Right ventricle myocardium inferior (tissue), 1 donor: ENCODE measurements at regions not wholly inside any gene's neighbourhood (a gene's known extent, or its start where the extent isn't known, plus 50 kb on each side); places are given as distances from the start of the nearest gene placed in this dataset.

Experiments used
- ATAC-seq: fragments of 200-7000 bp; cut with Tn5 transposase; one replicate; pipeline ENCODE4 v1.9.1; 2020; ENCODE audit warnings: mild to moderate bottlenecking, moderate library complexity
- DNase-seq: peaks from one replicate; pipeline ENCODE4 v3.0.0; 2021; ENCODE audit errors: missing footprints
- intact Hi-C: fragments of 100-400 bp; cut with DNase I; formaldehyde crosslinking; loops from one replicate; pipeline ENCODE4 v1.11.0; 2022
- donor health status: DM: no; HTN: yes; CAD: no; lungs with severe emphysema.

DNA sequence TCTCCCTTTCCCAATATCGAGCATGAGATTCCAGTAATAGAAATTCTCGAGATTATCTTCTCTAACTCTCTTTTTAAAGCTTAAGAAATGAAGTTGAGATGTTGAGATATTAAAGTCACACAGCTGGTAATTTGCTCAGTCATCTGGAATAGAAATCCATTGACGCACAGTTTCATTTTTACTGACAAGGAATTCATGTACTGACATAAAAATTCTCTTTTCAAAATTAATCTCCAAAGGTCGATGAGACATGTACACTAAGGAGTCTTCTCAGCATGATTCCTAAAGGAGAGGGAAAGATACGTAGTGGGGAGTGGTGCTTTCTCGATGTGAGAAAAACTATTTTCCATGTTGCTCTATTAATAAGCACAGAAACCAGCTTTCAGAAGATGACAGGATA lies 1639.5 kb upstream of the MIR17HG start:
- DNase-seq = no peak
- ATAC-seq = no peak
- intact Hi-C loops = no loop called here

DNA sequence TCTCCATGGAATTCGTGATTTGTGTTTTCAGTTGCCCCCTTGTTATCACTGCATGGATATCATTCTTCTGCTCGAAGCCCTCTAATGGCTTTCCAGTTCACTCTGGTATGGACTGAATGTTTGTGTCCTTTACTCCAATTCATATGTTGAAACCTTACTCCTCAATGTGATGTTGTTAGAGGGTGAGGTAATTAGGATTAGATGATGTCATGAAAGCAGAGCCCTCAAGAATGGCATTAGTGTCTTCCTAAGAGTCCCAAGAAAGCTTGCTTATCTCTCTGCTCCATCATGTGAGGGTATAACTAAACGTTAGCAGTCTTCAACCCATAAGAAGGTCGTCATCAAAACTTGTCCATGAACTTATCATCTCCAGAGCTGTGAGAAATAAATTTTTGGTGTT lies 1626.3 kb upstream of the MIR17HG start:
- ATAC-seq = no peak
- no peak for DNase-seq
- intact Hi-C loops = no loop called here

DNA sequence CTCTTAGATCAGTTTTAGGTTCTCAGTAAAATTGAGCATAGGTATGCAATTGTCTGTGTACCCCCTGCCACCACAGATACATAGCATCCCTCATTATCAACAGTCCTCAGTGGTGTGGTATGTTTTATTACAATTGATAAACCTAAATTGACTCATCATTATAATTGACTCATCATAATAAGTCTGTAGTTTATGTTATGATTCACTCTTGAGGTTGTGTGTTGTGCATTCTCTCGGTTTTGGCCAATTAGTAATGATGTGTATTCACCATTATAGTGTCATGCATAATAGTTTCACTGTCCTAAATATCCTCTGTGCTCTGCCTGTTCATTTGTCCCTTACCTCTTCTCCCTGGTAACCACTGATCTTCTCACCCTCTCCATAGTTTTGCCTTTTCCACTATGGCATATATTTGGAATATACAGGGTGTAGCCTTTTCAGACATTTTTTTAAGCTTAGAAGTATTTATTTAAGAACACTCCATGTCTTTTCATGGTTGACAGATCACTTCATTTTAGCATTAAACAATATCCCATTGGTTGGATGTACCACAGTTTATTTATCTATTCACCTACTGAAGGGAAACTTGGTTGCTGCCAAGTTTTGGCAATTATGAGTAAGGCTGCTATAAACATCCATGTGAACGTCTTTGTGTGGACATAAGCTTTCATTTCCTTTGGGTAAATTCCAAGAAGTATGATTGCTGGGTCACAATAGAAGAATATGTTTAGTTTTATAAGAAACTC lies 1620.6 kb upstream of the MIR17HG start:
- no peak for ATAC-seq
- intact Hi-C loops = no loop called here

DNA sequence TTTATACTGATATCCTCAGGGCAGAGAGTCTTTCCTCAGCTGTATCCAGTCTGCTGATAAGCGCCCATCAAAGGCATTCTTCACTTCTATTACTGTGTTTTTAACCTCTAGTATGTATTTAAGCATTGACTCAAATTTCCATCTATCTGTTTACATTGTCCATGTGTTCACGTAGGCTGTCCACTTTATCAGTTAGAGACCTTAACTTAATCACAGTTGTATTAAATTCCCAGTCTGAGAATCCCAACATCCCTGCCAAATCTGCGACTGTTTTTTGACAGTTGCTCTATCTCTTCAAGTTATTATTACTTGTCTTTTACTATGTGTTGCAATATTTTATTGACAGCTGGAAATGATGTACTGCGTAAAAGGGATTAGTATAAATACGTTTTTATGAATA lies 1613.7 kb upstream of the MIR17HG start:
- intact Hi-C loops = no loop called here
- ATAC-seq (no peak), DNase-seq (no peak)

More for the DNA sequence above, 1620.6 kb upstream of the MIR17HG start:
- DNase-seq = no peak

DNA sequence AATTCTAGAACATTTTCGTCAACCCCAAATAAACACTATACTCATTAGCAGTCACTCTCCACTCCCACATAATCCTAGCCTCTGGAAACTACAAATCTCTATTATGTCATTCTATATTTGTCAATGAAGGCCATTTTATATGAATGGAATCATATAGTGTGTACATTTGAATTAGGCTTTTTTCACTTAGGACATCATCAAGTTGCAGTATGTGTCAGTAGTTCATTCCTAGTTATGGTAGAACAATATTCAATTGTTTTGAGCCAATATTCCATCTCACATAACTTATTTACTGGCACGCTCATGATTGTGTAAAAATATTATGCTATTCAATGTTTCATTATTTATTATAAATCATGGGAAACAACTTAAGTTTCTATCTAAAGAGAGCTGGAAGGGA lies 1610.4 kb upstream of the MIR17HG start:
- no peak for ATAC-seq
- DNase-seq = no peak
- intact Hi-C loops = no loop called here

DNA sequence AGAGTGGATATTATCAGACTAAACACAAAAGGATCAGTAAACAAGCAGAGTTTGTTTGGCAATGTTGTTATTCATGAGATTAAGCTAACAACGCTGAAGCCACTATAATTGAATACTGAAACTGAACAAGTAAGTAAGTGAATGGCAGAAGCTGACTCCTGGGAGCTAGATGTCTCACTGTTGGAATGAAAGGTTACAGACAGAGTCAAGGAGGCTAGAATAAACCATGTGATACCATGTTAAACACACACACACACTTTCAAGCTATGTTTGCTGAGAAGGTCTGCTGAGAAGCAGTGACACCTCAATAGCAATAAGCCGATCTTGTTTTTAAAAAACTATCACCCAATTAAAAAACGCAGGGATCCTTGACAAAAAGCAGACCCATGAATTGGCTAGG lies 1609.4 kb upstream of the MIR17HG start:
- DNase-seq (no peak), ATAC-seq (no peak)
- intact Hi-C loops = no loop called here

DNA sequence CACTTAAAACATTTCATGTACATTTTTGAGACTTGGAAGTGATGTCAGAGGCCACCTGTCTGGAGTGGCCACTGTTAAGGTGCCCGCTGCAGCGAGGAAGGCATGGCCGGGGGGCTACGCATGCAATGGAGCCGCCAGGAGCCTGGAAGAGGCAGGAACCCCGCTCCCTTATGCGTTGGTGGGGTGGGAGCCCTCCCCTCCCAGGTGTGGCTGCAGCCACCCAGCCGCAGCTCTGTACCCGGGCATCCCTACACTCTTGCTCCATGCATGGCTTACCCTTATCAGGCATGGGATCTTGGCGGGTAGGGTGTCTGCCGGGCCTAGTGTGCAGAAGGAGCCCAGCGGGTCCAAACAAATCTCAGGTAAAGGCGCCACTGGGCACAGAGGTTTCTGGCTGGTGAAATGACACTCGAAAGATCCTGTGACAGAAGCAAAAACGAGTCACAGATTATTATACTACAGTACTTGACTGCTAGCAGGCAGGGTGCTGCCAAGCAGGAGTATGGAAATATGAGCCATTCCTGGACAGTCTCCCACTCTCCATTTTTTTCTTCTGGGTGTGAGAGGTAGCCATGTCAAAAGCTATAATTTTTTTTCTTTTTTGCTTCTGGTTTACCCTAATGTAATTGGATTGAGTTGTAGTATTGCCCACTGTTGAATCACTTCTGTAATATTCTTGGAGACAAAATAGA lies 1606.3 kb upstream of the MIR17HG start:
- DNase-seq = no peak
- no peak for ATAC-seq
- intact Hi-C loops = no loop called here

DNA sequence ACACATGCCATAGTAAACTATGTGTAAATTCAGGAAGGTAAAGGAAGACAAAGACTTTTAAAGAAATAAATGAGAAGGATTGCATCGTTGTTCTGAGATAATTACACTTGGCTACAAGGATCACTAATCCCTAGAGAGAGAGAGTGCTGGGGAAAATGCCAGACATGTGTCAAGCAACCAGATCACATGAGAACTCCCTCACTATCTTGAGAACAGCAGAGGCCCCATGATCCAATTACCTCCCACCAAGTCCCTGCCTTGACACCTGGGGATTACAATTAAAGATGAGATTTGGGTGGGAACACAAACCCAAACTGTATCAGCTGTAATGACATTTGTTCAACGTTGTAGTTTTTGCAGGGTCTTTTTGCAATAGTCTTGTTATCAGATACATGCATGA lies 1600.9 kb upstream of the MIR17HG start:
- intact Hi-C loops = no loop called here
- DNase-seq (no peak), ATAC-seq (no peak)

DNA sequence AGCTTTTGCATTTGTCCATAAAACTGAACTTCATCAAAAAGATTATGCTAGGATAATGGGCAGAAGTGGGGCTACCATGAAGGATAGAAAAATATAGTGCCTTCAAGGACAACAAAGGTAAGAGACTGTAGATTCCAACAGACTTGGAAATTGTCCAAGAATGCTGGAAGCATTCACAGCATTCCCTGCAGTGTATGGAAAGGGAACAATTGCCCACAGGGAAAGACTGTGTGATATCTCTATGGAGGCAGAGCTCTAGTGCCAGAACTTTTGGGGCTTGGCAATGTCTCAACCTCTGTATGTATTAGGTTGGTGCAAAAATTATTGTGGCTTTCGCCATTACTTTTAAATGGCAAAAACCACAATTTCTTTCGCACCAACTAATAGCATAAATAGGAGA lies 1598.8 kb upstream of the MIR17HG start:
- ATAC-seq = no peak
- DNase-seq = no peak
- intact Hi-C loops = no loop called here

DNA sequence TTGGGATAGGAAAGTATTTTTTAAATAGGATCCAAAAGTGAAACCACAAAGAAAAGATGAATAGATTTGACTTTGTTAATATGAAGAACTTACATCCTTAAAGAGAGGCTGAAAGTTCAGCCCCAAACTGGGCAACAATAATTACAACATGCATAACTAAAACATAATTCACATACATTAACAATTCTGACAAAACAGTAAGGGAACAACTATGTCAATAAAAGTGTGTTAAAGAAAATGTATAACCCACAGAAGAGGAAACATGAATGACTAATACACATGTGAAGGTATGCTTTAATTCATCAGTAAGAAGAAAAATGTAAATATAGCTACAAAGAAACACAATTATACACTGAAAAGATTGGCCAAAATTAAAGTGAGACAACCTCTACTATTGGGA lies 1597.6 kb upstream of the MIR17HG start:
- DNase-seq = no peak
- intact Hi-C loops = no loop called here
- no peak for ATAC-seq

DNA sequence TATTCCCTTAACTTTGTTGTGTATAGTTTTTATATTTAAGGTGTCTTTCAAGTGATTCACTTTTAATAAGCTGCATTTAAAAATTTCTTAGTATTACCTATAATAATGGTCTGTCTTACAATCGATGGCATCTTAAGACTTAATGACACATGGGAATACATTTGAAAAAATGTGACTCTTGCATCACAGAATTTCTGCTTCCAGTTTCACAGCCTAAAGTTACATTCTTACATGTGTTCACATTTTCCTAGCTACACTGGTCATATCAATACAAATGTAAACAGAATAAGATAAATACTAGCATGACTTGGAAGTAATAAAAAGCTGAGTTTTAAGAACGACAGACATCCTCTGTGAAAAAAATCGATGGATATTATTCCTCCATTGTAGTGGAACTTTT lies 1597.1 kb upstream of the MIR17HG start:
- intact Hi-C loops = no loop called here
- DNase-seq = no peak
- no peak for ATAC-seq

DNA sequence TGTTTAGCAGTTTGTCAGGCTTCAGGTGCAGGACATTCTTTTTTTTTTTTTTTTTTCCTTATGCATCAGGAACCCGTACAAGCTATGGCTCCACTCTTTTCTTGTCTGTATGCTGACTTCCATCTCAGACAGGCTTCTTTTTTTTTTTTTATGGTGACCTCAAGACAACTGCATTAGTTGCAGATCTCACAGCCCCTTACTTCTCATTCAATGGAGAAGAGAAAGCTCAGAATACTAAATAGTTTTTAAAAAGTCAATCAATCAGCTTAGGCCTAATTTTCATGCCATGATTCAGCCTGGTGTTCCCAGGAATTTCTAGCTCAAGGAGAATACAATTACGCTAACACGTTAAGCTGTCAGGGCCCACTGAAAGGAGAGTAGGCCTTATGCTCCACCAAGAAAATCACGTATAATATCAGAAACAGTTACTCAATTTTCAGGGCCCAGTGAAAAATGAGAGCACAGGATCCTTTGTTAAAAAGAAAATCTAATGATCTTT lies 1596.0 kb upstream of the MIR17HG start:
- intact Hi-C loops = no loop called here
- ATAC-seq = no peak
- no peak for DNase-seq

DNA sequence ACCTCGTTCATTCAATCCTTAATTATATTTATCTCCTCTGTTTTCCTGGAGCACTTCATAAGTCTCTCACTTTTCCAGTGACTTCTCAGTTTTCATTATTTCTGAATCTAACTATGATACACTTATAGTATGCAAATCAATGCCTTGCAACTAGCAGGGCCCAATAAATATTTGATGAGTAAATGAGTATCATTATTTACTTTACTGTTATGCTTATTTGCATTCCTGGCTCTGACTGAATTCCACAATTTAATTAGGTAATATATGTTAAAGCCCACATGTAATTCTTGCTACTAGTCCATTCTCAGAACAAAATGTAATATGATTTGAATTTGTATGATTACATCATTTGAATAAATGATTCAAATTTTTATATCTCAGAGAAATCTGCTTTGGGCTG lies 1595.1 kb upstream of the MIR17HG start:
- ATAC-seq = no peak
- intact Hi-C loops = no loop called here
- DNase-seq = no peak

DNA sequence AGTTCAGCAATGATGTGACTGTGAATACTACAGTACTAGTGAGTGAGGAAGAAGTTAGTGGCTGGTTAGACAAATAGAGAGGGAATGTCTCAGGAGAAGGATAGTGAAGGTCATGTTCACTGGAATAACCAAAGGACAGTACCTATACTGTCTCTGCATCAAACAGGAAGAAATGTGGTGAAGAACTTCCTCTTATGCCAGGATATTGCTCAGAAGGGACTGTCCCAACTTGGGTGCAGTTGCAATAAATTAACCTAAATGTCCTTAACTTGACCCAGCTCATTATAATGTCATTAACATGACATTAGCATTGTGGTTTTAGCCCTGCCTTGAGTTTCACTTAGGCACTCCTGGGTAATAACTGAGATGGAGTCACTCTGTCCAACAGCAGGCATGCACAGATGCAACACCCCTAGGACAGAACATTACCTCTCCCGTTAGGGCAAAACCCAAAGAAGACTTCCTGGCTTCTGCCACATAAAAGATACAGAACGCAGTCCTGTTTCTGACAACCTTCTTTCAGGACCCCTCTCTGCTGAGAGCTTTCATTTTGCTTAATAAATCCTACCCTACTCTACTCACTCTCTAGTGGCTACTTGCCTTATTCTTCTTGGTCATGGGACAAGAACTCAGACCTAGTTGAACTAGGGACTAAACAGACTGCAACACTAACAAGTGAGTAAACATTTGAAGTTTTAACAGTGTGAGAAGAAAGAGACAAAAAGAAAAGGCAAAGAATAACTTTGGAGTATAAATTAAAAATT lies 1591.6 kb upstream of the MIR17HG start:
- ATAC-seq (no peak), DNase-seq (no peak)
- intact Hi-C loops = no loop called here

DNA sequence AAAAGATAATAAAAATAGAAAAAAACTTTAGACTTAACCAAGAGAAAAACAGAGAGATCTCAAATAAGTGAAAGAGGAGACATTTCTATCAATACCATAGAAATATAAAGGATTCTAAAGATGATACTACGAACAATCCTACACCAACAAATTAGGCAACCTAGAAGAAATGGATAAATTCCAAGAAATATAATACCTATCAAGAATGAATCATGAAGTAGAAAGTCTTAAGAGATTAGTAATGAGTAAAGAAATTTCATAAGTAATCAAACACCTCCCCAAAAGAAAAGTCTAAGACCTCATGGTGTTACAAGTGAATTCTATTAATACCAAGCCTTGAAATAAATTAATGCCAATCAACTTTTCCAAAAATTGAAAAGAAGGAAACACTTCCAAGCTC lies 1584.5 kb upstream of the MIR17HG start:
- ATAC-seq = no peak
- intact Hi-C loops = no loop called here

DNA sequence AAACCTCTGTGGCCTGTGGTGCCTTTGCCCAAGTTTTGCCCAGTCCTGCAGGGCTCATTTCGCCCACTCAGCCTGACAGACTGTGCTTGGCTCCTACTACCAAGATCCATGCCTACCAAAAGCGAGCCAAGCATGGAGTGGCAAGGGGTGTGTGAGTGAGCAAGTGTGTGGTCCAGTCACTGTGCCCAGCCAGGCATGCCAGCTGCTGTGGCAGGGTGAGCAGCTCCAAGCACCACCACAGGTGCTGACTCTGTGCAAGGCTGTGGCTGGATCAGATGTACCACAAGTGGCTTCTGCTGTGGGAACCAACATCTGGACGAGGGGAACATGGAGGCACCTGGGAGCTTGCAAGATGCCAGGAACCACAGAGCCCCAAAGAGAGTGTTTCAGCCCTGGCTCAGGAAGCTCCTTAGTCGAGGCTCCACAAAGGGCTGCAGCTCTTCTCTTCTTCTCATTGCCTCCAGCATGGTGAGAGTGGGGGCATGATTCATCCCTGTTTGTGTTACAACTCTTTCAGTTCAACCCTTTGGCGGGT lies 1564.2 kb upstream of the MIR17HG start:
- ATAC-seq (no peak), DNase-seq (no peak)
- intact Hi-C loops = no loop called here

More for the DNA sequence above, 1584.5 kb upstream of the MIR17HG start:
- no peak for DNase-seq

DNA sequence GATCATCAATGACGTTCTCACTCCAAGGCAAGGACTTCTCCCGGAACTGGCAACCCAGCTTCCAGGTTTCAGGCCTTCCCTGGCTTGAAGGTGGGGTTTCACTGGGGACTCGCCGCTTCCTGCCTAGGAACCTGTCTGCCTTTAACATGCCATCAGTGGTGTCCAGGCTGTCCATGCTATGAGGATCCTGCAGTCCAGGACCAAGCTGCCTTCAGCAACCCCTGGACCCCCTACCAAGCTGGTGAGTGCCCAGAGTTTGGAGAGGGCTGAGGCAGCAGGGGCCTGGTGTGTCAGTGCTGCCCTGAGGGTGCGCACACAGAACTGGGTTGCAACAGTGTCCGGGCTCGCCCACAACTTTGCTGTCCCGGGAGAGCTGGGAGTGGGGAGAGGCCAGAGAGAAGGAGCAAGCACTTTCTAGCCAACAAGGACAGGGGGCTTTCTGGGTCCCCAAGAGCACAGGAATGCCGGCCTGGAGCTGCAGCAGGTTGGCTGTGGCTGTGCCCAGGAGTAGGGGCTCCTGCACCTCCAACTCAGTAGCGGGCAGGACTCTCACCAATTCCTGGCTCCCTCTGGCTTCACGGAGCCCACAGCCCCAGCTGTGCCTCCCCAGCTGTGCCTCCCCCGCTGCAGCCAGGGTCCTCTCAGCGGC lies 1563.2 kb upstream of the MIR17HG start:
- no peak for ATAC-seq
- DNase-seq = no peak
- intact Hi-C loops = no loop called here

DNA sequence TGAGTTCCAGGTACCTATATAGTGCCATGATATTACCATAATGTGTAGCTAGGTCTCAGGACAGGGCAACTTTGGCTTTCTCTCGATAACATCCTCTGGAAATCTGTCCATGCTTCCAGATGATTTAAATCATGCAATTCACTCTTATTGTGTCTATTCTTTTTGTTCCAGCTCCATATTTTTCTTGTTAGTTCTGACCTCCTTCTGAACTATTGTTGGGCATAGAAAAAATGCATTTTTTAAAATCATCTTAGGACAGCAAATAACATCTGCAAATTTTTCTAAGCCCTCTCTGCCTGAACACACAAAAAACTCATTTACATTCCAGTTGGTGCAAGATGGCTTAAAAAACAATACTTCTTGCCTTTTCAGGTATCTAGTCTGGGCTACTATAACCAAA lies 1561.0 kb upstream of the MIR17HG start:
- intact Hi-C loops = no loop called here
- ATAC-seq (no peak), DNase-seq (no peak)

DNA sequence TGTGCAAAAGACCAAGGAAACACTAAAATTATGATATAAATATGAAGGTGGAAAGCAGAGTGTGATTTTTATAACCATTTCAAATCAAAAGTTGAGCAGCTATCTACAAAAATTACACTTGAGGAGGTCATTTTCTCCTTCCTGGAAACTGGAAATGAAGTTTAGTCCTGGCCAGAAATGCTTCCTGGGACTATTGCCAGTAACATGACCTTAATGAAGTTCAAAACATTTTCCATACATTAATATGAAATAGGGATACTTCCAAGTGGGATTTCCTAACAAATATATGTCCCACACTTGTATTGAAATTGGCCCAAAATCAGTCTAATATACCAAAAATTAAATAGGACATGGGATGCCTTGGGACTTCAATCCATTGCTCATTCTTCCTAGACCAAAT lies 1556.8 kb upstream of the MIR17HG start:
- intact Hi-C loops = no loop called here
- ATAC-seq (no peak), DNase-seq (no peak)
